Right forelimb (tissue), 1 donor: ENCODE measurements at regions not wholly inside any gene's neighbourhood (a gene's known extent, or its start where the extent isn't known, plus 50 kb on each side); places are given as distances from the start of the nearest gene placed in this dataset.
A peak's percentile ranks its signal among the peaks of the same experiment; 100 is the strongest.
"Not testable (repeated sequence)": the region's sequence is repeated elsewhere in the genome, so short reads cannot be mapped to it uniquely, and the experiment has no call there.

Experiments used
- DNase-seq: peaks from one replicate; pipeline ENCODE4 v3.0.0-alpha.2; 2018

GRCh38 chr10:109030581-109031210 lies 892.6 kb downstream of the XPNPEP1 start:
- DNase-seq: no peak

- DNase-seq: no peak
Observed at GRCh38 chr10:109029870-109030269, 893.4 kb downstream of the XPNPEP1 start.

- no peak for DNase-seq
Observed at GRCh38 chr10:109027534-109028185, 895.7 kb downstream of the XPNPEP1 start.

GRCh38 chr10:109025172-109025571 lies 898.1 kb downstream of the XPNPEP1 start:
- no peak for DNase-seq

- no peak for DNase-seq
Observed at GRCh38 chr10:109022417-109023049, 900.8 kb downstream of the XPNPEP1 start.

- no peak for DNase-seq
Observed at GRCh38 chr10:109019001-109019424, 904.3 kb downstream of the XPNPEP1 start.

GRCh38 chr10:109007514-109007913 lies 915.8 kb downstream of the XPNPEP1 start:
- DNase-seq: no peak

- no peak for DNase-seq
Observed at GRCh38 chr10:108990441-108990840, 932.9 kb downstream of the XPNPEP1 start.

GRCh38 chr10:108989976-108990375 lies 933.3 kb downstream of the XPNPEP1 start:
- DNase-seq: no peak

GRCh38 chr10:108982159-108982558 lies 941.2 kb downstream of the XPNPEP1 start:
- no peak for DNase-seq

GRCh38 chr10:108980869-108981268 lies 942.4 kb downstream of the XPNPEP1 start:
- no peak for DNase-seq

GRCh38 chr10:108975459-108976058 lies 947.8 kb downstream of the XPNPEP1 start:
- no peak for DNase-seq

- DNase-seq: no peak
Observed at GRCh38 chr10:108970016-108970415, 953.3 kb downstream of the XPNPEP1 start.

- DNase-seq: no peak
Observed at GRCh38 chr10:108966411-108966810, 956.9 kb downstream of the XPNPEP1 start.

- DNase-seq: no peak
Observed at GRCh38 chr10:108966005-108966404, 957.3 kb downstream of the XPNPEP1 start.

- no peak for DNase-seq
Observed at GRCh38 chr10:108962172-108962571, 961.1 kb downstream of the XPNPEP1 start.

- no peak for DNase-seq
Observed at GRCh38 chr10:108957681-108958080, 965.6 kb downstream of the XPNPEP1 start.

- no peak for DNase-seq
Observed at GRCh38 chr10:108956149-108956548, 967.2 kb downstream of the XPNPEP1 start.

- DNase-seq: not testable (repeated sequence)
Observed at GRCh38 chr10:108920029-108920428, 1003.3 kb downstream of the XPNPEP1 start.

- no peak for DNase-seq
Observed at GRCh38 chr10:108913300-108913699, 1010.0 kb downstream of the XPNPEP1 start.

- DNase-seq: peak; percentile 72
Observed at GRCh38 chr10:108911814-108912541, 1011.3 kb downstream of the XPNPEP1 start.

GRCh38 chr10:108908096-108908495 lies 1015.2 kb downstream of the XPNPEP1 start:
- DNase-seq: no peak

- no peak for DNase-seq
Observed at GRCh38 chr10:108905821-108906220, 1017.5 kb downstream of the XPNPEP1 start.
